ENCODE measurements at regions not wholly inside any gene's neighbourhood (a gene's known extent, or its start where the extent isn't known, plus 50 kb on each side); places are given as distances from the start of the nearest gene placed in this dataset.

GRCh38 chr14:84144166-84144565, 1385.8 kb upstream of the FLRT2 start:
- DNase-seq (ENCODE audit: low read depth): peak; percentile 32
- TF ChIP-seq CTCF (IDR thresholded peaks at IDR 0.05; ENCODE audit: low read length, missing control alignments): no peak

DNA sequence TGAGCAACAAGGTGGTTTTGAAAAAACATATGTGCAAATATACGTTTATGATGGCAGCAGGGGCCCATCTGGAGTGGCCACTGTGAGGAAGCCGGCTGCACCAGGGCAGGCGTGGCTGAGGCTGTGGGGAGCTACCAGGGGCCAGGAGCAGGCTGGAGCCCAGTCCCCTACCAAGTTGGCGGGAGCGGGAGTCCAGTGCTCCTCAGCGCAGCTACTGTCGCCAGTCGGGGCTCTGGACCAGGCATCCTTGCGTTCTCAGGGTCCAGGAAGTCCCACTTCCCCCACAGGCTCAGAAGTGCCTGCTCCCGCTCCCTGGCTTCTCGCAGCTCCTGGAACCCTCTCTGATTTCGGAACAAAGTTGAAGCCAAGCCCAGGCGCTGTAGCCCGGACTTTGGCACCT, 1377.5 kb upstream of the FLRT2 start:
- no peak for TF ChIP-seq CTCF (IDR thresholded peaks at IDR 0.05; ENCODE audit: low read length, missing control alignments)
- DNase-seq (ENCODE audit: low read depth): no peak

More at GRCh38 chr14:84144166-84144565, 1385.8 kb upstream of the FLRT2 start:
- H3K4me3 ChIP-seq (replicated peaks; ENCODE audit: low read depth, low read length): no peak overlapping the region

GRCh38 chr14:84162633-84163032, 1367.3 kb upstream of the FLRT2 start:
- TF ChIP-seq CTCF (IDR thresholded peaks at IDR 0.05; ENCODE audit: low read length, missing control alignments): no peak

More for the DNA sequence above, 1377.5 kb upstream of the FLRT2 start:
- no peak overlapping the region for H3K4me3 ChIP-seq (replicated peaks; ENCODE audit: low read depth, low read length)

GRCh38 chr14:84167026-84167425, 1362.9 kb upstream of the FLRT2 start:
- DNase-seq (ENCODE audit: low read depth): no peak
- no peak for TF ChIP-seq CTCF (IDR thresholded peaks at IDR 0.05; ENCODE audit: low read length, missing control alignments)
- no peak overlapping the region for H3K4me3 ChIP-seq (replicated peaks; ENCODE audit: low read depth, low read length)

More at GRCh38 chr14:84162633-84163032, 1367.3 kb upstream of the FLRT2 start:
- DNase-seq (ENCODE audit: low read depth): no peak
- no peak overlapping the region for H3K4me3 ChIP-seq (replicated peaks; ENCODE audit: low read depth, low read length)

DNA sequence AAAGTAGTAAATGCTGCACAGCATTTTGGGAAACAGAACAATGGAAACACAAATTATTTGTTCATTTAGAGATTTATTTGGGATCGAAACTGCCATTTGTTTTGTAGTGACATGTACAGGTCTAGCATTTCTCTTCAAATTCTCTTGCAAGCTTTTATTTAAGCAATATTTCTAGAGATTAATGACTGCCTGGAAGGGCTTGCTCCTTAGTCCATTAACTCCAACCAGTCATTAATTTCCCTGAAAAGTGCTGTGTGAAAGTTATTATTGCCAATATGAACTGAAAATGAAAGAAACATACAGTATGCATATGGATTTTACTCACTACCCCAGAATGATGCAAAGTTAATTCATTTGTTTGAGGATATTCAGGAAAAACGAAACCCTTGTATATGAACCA, 1349.6 kb upstream of the FLRT2 start:
- TF ChIP-seq CTCF (IDR thresholded peaks at IDR 0.05; ENCODE audit: low read length, missing control alignments): no peak
- no peak overlapping the region for H3K4me3 ChIP-seq (replicated peaks; ENCODE audit: low read depth, low read length)
- no peak for DNase-seq (ENCODE audit: low read depth)

DNA sequence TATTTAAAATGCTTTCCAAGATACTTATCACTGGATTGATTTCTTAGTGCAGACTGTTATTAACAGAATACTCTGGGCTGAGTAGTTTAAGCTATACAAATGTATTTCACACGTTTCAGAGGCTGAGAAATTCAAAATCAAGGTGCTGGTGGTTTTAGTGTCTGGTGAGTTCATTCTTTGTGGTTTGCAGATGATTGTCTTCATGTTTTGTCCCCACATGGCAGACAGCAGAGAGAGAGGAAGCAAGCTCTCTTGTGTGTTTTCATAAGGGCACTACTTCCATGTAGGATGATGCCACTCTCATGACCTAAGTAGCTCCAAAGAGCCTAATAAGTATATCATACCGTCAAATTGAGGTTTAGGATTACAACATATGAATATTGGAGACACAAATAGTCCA, 1348.9 kb upstream of the FLRT2 start:
- TF ChIP-seq CTCF (IDR thresholded peaks at IDR 0.05; ENCODE audit: low read length, missing control alignments): no peak
- no peak overlapping the region for H3K4me3 ChIP-seq (replicated peaks; ENCODE audit: low read depth, low read length)
- DNase-seq (ENCODE audit: low read depth): no peak

DNA sequence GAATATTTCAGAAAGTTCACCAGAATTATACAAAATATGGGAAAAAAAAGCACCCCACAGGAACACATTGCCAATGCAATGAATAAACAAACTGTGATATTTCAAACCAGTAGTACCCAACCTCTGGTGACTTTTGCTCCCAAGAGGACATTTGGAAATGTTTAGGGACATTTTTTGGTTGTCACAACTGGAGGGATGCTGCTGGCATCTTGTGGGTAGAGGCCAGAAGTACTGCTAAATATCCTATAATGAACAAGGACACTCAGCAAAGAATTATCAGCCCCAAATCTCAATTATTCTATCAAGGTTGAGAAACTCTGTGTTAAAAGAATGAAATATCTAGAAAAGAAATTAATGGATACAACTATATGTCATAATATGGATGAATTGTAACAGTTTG, 1334.4 kb upstream of the FLRT2 start:
- DNase-seq (ENCODE audit: low read depth): no peak
- no peak for TF ChIP-seq CTCF (IDR thresholded peaks at IDR 0.05; ENCODE audit: low read length, missing control alignments)
- H3K4me3 ChIP-seq (replicated peaks; ENCODE audit: low read depth, low read length): no peak overlapping the region

Data from fibroblast of pulmonary artery (primary cell).